Heart left ventricle (tissue), 13 donors: ENCODE measurements at regions not wholly inside any gene's neighbourhood (a gene's known extent, or its start where the extent isn't known, plus 50 kb on each side); places are given as distances from the start of the nearest gene placed in this dataset.

ENCODE experiments used
- POLR2A ChIP-seq, 2 donors: fragments of 450-650 bp; IDR thresholded peaks; one replicate each; pipeline ENCODE4 v1.6.1; 2017; ENCODE audit warnings: antibody characterized with exemption in 2 of 2, mild to moderate bottlenecking in 2 of 2, moderate library complexity in 2 of 2
- TF ChIP-seq, protein P1 (sequence below), 12 donors: fragments of 200-600 bp; sonication (generic) in 4 of 12; IDR thresholded peaks; one replicate each; pipeline versions ENCODE4 v1.5.0 to v1.8.0; 2018 to 2022; ENCODE audit warnings: antibody characterized with exemption in 12 of 12, mild to moderate bottlenecking in 5 of 12
- donor health status: ischemic (EF 13 %, LVEDD 7.1; RV severe dilation, severe dysfunction).
- donor health status: DM: no; HTN: yes; CAD: no.
- donor health status: DM: no; HTN: no; CAD: no.
- donor health status: ischemic (EF 25% LVEDD 6.9; RV normal size, moderate dysfunction).
- donor health status: ischemic (EF 25% LVEDD 5.7; RV mildly dilated, moderate dysfunction).
- donor health status: ischemic (EF 35%, LVEDD 5.7; RV mildly dilated, moderate dysfunction).
- donor health status: nonischemic (EF 11% LVEDD 7.7; RV severe dilation, severe dysfunction).
- donor health status: DM: yes; HTN: yes; CAD: no.
- donor health status: PGD.
- donor health status: ischemic (EF 29% LVEDD 5.4; RV normal size, mild dysfunction).
- donor health status: nonischemic (EF 23%, LVEDD 6.1; RV moderate dilation, normal function).

DNA sequence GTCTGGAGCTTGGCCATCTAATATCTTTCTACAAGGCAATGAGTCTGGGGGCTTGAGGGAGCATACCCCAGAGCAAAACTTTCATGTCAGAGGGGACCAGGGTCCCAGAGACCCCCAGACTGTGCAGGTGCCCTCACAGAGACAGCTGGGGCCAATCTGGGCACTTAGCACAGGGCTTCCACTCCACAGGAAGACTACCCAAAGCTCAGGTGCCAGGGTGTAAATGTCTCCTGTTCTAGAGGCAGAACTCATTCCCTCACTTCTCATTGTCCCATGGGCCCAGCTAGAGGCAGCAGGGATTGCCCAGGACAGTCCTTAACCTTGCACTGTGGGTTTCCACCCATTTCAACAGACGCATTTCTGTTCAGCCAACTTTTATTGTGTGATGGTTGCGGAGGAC is 246.9 kb downstream of the ACTR3B start:
- no peak for TF ChIP-seq POLR2A (IDR thresholded peaks at IDR 0.05)
- TF ChIP-seq, protein P1, sequence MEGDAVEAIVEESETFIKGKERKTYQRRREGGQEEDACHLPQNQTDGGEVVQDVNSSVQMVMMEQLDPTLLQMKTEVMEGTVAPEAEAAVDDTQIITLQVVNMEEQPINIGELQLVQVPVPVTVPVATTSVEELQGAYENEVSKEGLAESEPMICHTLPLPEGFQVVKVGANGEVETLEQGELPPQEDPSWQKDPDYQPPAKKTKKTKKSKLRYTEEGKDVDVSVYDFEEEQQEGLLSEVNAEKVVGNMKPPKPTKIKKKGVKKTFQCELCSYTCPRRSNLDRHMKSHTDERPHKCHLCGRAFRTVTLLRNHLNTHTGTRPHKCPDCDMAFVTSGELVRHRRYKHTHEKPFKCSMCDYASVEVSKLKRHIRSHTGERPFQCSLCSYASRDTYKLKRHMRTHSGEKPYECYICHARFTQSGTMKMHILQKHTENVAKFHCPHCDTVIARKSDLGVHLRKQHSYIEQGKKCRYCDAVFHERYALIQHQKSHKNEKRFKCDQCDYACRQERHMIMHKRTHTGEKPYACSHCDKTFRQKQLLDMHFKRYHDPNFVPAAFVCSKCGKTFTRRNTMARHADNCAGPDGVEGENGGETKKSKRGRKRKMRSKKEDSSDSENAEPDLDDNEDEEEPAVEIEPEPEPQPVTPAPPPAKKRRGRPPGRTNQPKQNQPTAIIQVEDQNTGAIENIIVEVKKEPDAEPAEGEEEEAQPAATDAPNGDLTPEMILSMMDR (IDR thresholded peaks at IDR 0.05): no peak
